ENCODE measurements at regions not wholly inside any gene's neighbourhood (a gene's known extent, or its start where the extent isn't known, plus 50 kb on each side); places are given as distances from the start of the nearest gene placed in this dataset.

GRCh38 chr5:56534102-56534829 lies 281.1 kb upstream of the MAP3K1 start:
- H3K4me3 ChIP-seq (ENCODE audit: low read length), result no peak overlapping the region
- DNase-seq (ENCODE audit: low read depth, low spot score), result no peak

DNA sequence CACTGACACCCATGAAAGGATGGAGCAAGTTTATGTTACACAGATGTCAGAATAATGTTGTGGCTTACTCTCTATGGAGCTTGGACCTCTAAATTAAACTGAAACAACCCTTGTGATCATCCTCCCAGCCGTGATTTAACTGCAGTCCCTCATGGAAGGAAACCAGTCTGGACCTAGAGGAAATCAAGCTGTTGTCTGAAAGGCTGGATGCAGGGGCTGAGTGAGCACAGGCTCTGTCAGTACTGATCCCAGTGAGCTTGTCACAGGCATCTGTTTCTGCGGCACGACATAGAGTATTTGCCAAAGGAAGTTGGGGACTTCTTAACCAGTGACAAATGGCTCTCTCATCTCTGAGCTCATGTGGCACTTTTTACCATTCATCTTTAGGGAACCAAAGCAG lies 282.9 kb upstream of the MAP3K1 start:
- no peak overlapping the region for H3K4me3 ChIP-seq (ENCODE audit: low read length)
- no peak for DNase-seq (ENCODE audit: low read depth, low spot score)

GRCh38 chr5:56530626-56531138 lies 284.7 kb upstream of the MAP3K1 start:
- DNase-seq (ENCODE audit: low read depth, low spot score), result no peak

DNA sequence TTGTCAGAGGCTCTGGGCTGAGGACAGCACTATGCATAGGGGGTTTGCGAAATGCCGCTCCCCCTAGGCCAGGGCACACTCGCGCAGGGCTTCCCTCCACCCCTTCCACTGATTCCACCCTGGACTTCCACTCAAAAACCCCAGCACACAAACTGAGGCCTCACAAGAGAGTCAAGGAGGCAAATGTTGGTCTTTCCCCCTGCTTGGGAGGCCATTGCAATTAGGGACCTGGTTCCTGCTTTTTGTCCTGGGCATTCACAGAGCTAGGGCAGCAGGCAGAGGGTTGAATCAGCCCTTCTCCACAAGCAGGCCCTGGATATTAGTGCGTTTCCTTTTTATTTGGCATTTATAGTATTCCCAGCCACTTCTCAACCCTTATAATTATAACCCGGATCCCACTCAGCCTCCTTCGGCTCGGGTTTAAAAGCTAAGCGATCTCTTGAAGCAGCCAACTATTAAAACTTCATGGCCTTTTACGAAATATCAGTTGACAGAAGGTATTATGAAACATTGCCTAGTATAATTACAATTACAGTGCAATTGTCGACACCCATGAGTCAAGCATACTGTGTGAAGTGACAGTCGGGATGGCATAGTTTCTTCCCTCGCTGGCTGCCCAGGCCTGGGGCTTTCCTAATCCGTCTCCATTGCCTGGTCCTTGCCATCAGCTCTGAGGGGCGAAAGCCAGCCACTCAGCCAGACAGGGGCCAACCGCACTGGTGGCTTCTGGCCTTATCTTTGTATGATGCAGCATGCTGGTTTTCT lies 285.5 kb upstream of the MAP3K1 start:
- H3K4me3 ChIP-seq (ENCODE audit: low read length), result no peak overlapping the region
- DNase-seq (ENCODE audit: low read depth, low spot score), result no peak

More at GRCh38 chr5:56530626-56531138, 284.7 kb upstream of the MAP3K1 start:
- H3K4me3 ChIP-seq (ENCODE audit: low read length), result no peak overlapping the region

GRCh38 chr5:56527174-56527573 lies 288.2 kb upstream of the MAP3K1 start:
- DNase-seq (ENCODE audit: low read depth, low spot score), result no peak
- H3K4me3 ChIP-seq (ENCODE audit: low read length), result no peak overlapping the region

DNA sequence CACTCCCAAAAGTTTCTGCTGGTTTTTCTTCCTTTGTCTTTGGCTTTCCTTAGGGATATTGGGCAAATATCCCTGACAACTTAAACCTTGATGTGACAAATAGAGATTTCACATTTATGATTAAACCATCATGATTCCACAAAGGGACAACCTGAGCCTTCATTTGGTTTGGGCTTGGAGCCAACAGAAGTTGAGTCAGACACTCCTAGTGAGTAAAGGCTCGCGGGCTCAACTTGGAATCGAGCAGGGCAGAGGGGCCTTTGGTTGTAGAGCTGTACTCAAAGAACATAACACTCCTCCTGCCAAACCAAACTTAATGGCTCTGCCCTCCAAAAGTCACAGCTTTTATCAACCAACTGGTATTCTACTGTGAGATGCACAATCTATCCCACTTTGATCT lies 290.2 kb upstream of the MAP3K1 start:
- no peak for DNase-seq (ENCODE audit: low read depth, low spot score)

DNA sequence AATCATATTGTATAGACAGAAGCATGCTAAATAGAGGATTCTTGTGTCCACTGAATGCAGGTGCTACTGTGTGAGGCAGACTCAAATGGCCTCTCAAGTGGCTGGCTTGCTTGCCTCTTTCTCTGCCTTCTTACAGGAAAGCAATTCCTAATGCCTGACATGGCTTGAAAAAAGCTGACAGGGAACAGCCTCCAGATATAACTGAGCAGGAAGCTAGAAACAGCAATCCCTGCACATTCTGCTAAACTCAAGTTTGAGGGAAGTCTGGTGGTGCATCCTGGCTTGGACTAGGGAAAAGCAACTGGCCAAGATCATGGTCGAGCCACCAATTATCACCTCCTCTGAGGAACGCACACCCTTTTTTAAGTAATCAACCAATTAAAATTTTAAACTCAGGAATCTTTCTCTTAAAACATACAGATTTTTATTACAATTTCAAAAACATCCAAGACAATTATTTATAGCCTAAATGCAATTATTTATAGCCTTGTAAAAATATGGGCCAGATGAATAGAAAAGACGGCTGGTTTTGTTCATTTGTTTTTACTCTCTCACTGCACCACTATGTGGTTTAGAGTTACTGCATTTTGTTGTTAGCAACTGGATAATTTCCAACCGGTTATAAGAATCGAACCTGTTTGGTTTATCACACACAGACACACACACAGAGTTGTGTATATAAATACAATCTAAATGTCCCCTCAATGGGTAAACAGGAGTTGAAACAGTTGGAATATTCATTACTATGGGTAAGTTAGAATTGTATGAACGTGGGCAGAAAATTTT lies 290.9 kb upstream of the ANKRD55 start:
- no peak overlapping the region for H3K4me3 ChIP-seq (ENCODE audit: low read length)
- DNase-seq (ENCODE audit: low read depth, low spot score), result no peak

More for the DNA sequence above, 290.2 kb upstream of the MAP3K1 start:
- H3K4me3 ChIP-seq (ENCODE audit: low read length), result no peak overlapping the region

DNA sequence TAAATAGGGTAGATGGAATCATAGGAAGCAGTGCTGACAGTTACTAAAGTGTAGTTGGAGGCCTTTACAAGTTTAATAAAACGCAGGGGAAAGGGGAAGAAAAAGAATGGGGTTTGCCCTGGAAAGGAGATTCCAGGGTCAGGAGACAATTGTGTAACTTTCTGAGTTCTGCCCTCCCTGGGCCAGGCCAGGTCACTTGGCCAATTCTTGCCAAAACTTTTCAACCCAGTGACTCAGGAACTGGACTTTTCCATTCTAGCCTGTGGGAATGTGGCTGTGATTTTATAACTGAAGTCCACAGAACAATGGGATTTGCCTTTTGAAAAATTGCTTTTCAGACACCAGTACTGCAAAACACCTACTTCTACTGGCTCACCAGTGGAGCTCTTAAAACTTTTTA lies 289.8 kb upstream of the ANKRD55 start:
- H3K4me3 ChIP-seq (ENCODE audit: low read length), result no peak overlapping the region
- no peak for DNase-seq (ENCODE audit: low read depth, low spot score)

GRCh38 chr5:56522169-56522568 lies 289.0 kb upstream of the ANKRD55 start:
- no peak overlapping the region for H3K4me3 ChIP-seq (ENCODE audit: low read length)
- DNase-seq (ENCODE audit: low read depth, low spot score), result no peak

DNA sequence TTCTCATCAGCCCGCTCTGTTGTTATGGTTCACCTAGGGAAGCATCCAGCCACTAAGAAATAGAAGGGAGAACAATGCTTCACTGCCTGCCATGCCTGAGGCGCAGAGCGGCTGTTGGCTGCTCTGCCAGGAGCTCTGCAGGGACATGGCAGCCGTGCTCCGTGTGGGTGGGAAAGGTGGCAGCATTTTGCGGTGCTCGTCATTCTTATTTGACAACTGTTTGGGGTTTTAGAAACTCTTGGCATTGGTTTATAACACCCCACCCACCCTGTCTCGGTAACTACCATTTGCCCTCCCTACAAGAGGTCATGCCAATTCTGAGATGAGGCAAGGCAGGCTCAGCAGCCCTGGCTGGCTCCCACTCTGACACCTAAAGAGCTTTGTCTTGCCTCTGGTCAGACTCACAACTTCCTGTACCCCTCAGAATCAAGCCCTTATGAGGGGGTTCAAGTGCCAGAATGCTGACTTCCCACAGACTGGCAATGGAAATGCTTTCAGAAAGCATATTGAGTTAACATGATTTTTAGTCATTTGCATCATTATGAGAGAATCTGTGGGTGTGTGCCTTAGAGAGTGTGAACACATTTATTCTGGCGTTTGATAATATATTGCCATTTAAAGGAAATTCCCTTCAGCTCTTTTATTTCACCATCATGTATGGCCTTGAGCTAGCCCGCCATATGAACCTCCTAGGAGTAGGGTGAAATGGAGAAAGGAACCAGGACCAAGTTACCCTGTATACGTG lies 288.0 kb upstream of the ANKRD55 start:
- DNase-seq (ENCODE audit: low read depth, low spot score), result no peak
- no peak overlapping the region for H3K4me3 ChIP-seq (ENCODE audit: low read length)

DNA sequence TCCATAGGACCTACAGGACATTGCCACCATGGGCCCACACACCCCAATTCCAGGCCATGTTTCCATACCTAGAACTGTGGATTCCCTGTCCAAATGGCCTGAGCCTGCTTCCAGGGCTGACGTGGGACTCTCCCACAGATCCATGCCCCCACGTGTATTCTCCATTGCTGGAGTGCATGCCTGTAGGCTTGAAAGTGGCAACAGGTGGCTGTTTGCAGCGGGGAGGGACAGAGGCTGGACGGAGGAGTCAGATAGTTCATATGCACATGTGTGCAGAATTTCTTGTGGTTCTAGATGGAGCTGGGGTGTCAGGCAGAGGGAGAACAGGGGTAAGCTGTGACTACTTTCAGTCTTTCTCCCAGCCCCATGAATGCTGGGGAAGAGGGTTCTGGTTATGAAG lies 285.7 kb upstream of the ANKRD55 start:
- no peak overlapping the region for H3K4me3 ChIP-seq (ENCODE audit: low read length)
- no peak for DNase-seq (ENCODE audit: low read depth, low spot score)

- no peak overlapping the region for H3K4me3 ChIP-seq (ENCODE audit: low read length)
- peak; percentile 14 for DNase-seq (ENCODE audit: low read depth, low spot score)
These were observed 283.9 kb upstream of the ANKRD55 start for GRCh38 chr5:56517011-56517416.

DNA sequence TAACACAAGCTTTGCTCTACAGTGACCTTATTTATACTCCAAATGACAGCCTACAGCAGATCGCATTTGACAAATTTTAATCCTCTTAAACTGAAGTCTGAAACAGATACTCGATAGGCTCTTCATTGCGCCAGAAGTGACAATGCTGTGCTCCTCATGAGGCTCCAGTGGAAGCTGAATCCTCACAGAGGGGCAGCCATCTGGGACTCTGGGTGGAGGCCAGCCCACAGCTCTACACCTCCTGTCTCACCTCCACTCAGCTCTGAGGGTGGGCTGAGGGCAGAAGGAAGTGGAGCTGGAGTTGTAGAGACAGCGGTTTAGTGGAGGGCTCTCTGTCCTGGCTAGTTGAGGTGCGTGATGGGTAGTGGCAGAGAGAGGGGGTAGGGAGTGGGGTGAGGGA lies 283.3 kb upstream of the ANKRD55 start:
- H3K4me3 ChIP-seq (ENCODE audit: low read length), result no peak overlapping the region
- DNase-seq (ENCODE audit: low read depth, low spot score), result no peak

GRCh38 chr5:56516035-56516434 lies 282.9 kb upstream of the ANKRD55 start:
- no peak overlapping the region for H3K4me3 ChIP-seq (ENCODE audit: low read length)
- DNase-seq (ENCODE audit: low read depth, low spot score), result no peak

GRCh38 chr5:56515011-56515410 lies 281.9 kb upstream of the ANKRD55 start:
- no peak for DNase-seq (ENCODE audit: low read depth, low spot score)
- no peak overlapping the region for H3K4me3 ChIP-seq (ENCODE audit: low read length)

DNA sequence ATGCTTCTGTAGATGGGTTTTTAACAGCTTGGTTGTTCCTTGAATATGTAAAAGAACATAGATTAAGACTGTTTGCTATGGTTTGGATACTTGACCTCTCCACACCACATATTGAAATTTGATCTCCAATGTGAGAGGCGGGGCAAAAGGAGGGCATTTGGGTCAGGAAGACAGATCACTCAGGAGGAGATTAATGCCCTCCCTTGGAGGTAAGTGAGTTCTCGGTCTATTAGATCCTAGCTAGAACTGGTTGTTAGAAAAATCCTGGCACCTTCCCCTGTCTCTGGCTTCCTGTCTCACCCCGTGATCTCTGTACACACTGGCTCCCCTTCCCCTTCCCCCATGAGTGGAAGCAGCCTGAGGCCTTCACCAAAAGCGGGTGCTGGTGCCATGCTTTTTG lies 281.1 kb upstream of the ANKRD55 start:
- no peak overlapping the region for H3K4me3 ChIP-seq (ENCODE audit: low read length)
- no peak for DNase-seq (ENCODE audit: low read depth, low spot score)

DNA sequence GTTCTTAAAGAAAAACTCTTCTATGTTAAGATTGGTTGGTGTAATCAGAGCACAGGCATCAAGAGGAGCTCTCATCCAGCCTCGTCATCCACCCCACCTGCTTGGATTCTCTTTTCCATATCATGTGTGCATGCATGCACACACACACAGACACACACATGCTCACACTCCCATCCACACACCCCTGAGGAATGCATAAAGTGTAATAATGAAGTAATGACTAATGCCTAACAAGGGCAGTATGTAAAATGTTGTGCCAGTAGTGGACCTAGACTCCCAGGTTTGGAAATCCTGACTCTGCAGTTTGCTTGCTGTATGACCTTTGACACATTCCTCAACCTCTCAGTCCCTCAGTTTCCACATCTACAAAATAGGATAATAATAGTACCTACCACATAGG lies 280.0 kb upstream of the ANKRD55 start:
- H3K4me3 ChIP-seq (ENCODE audit: low read length), result no peak overlapping the region
- no peak for DNase-seq (ENCODE audit: low read depth, low spot score)

- no peak for DNase-seq (ENCODE audit: low read depth, low spot score)
These were observed 279.3 kb upstream of the ANKRD55 start for GRCh38 chr5:56512313-56512996.

More at GRCh38 chr5:56512313-56512996, 279.3 kb upstream of the ANKRD55 start:
- H3K4me3 ChIP-seq (ENCODE audit: low read length), result no peak overlapping the region
